H1 (cell line): ENCODE measurements at regions not wholly inside any gene's neighbourhood (a gene's known extent, or its start where the extent isn't known, plus 50 kb on each side); places are given as distances from the start of the nearest gene placed in this dataset.

Experiments used
- EZH2 ChIP-seq: fragments of 200-600 bp; sonication (generic); IDR thresholded peaks from 2 replicates; pipeline ENCODE4 v1.7.1; 2012; ENCODE audit warnings: low read depth, mild to moderate bottlenecking, moderate library complexity, low read length, inconsistent platforms; ENCODE audit not compliant: severe bottlenecking
- MAFK ChIP-seq: IDR thresholded peaks from 2 replicates; pipeline ENCODE4 v1.6.1; 2012; ENCODE audit warnings: low read depth, mild to moderate bottlenecking, improper control_type of control experiment, low read length
- PHF8 ChIP-seq: fragments of 200-600 bp; sonication (generic); conservative IDR thresholded peaks from 2 replicates; pipeline ENCODE4 v1.7.1; 2012; ENCODE audit warnings: low read depth, mild to moderate bottlenecking, inconsistent platforms, low read length, moderate library complexity
- POLR2A ChIP-seq, 2 experiments: IDR thresholded peaks; 1 replicate in 1 of 2; 2 replicates in 1 of 2; pipeline ENCODE4 v1.6.1; 2011; ENCODE audit warnings: low read depth in 2 of 2, low read length in 2 of 2, mild to moderate bottlenecking in 2 of 2; ENCODE audit errors: control extremely low read depth in 1 of 2
- POLR2AphosphoS5 ChIP-seq: IDR thresholded peaks from 2 replicates; pipeline ENCODE4 v1.6.1; 2011; ENCODE audit warnings: low read depth, low read length
- TAF7 ChIP-seq: optimal IDR thresholded peaks from 2 replicates; pipeline ENCODE3; 2011; ENCODE audit warnings: low read depth, mild to moderate bottlenecking, inconsistent platforms, low read length, moderate library complexity, borderline replicate concordance
- TF ChIP-seq, protein P1 (sequence below), 3 experiments: IDR thresholded peaks; 1 replicate in 2 of 3; 2 replicates in 1 of 3; pipeline versions ENCODE4 v1.5.1 to v1.6.1; 2011; ENCODE audit warnings: low read length in 3 of 3, mild to moderate bottlenecking in 3 of 3, inconsistent platforms in 2 of 3, low read depth in 1 of 3, moderate library complexity in 1 of 3; ENCODE audit not compliant: insufficient read depth in 1 of 3; ENCODE audit errors: control extremely low read depth in 1 of 3
- TF ChIP-seq, protein P2 (sequence below): IDR thresholded peaks from 2 replicates; pipeline ENCODE4 v1.6.1; 2011; ENCODE audit warnings: low read length, improper control_type of control experiment

GRCh38 chr2:145652571-145653545 lies 1132.9 kb upstream of the ZEB2 start:
- TF ChIP-seq MAFK (no peak), POLR2AphosphoS5 (no peak), EZH2 (no peak), TAF7 (no peak), POLR2A (IDR thresholded peaks at IDR 0.05; ENCODE audit: control extremely low read depth in 1 of 2, low read depth in 2 of 2, low read length in 2 of 2) (no peak), PHF8 (no peak)
- TF ChIP-seq, protein P1, sequence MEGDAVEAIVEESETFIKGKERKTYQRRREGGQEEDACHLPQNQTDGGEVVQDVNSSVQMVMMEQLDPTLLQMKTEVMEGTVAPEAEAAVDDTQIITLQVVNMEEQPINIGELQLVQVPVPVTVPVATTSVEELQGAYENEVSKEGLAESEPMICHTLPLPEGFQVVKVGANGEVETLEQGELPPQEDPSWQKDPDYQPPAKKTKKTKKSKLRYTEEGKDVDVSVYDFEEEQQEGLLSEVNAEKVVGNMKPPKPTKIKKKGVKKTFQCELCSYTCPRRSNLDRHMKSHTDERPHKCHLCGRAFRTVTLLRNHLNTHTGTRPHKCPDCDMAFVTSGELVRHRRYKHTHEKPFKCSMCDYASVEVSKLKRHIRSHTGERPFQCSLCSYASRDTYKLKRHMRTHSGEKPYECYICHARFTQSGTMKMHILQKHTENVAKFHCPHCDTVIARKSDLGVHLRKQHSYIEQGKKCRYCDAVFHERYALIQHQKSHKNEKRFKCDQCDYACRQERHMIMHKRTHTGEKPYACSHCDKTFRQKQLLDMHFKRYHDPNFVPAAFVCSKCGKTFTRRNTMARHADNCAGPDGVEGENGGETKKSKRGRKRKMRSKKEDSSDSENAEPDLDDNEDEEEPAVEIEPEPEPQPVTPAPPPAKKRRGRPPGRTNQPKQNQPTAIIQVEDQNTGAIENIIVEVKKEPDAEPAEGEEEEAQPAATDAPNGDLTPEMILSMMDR (IDR thresholded peaks at IDR 0.05; ENCODE audit: control extremely low read depth in 1 of 3, insufficient read depth in 1 of 3, low read depth in 1 of 3, low read length in 3 of 3), result no peak
- TF ChIP-seq, protein P2, sequence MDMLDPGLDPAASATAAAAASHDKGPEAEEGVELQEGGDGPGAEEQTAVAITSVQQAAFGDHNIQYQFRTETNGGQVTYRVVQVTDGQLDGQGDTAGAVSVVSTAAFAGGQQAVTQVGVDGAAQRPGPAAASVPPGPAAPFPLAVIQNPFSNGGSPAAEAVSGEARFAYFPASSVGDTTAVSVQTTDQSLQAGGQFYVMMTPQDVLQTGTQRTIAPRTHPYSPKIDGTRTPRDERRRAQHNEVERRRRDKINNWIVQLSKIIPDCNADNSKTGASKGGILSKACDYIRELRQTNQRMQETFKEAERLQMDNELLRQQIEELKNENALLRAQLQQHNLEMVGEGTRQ, result no peak
